CD14-positive monocyte (primary cell): ENCODE measurements at regions not wholly inside any gene's neighbourhood (a gene's known extent, or its start where the extent isn't known, plus 50 kb on each side); places are given as distances from the start of the nearest gene placed in this dataset.

Source experiments
- DNase-seq, 3 donors: peaks; one replicate each; pipeline ENCODE4 v3.0.0-alpha.2; 2011 to 2022
- H2AFZ ChIP-seq: 2 replicates; pipeline ENCODE4 v1.6.0; 2012; ENCODE audit warnings: mild to moderate bottlenecking, low read depth, low read length, inconsistent platforms; ENCODE audit not compliant: insufficient read depth, poor library complexity, severe bottlenecking
- H3K27ac ChIP-seq, 2 donors: 1 replicate in 1 of 2; 2 replicates in 1 of 2; pipeline ENCODE4 v1.5.1; 2012 to 2013; ENCODE audit warnings: low read length in 2 of 2, control low read depth in 1 of 2, inconsistent platforms in 1 of 2, low read depth in 1 of 2, mild to moderate bottlenecking in 1 of 2
- H3K27me3 ChIP-seq, 2 donors: one replicate each; pipeline versions ENCODE4 v1.6.0 to v1.6.1; 2011 to 2013; ENCODE audit warnings: low read length in 2 of 2; ENCODE audit not compliant: control insufficient read depth in 2 of 2, insufficient read depth in 2 of 2
- H3K36me3 ChIP-seq, 2 donors: replicated peaks in 1 of 2; 1 replicate in 1 of 2; 2 replicates in 1 of 2; pipeline versions ENCODE4 v1.5.1 to v1.6.1; 2012 to 2013; ENCODE audit warnings: low read length in 2 of 2, control low read depth in 1 of 2, inconsistent platforms in 1 of 2, mild to moderate bottlenecking in 1 of 2; ENCODE audit not compliant: insufficient read depth in 2 of 2, control insufficient read depth in 1 of 2
- H3K4me1 ChIP-seq, 2 donors: 1 replicate in 1 of 2; 2 replicates in 1 of 2; pipeline versions ENCODE4 v1.5.1 to v1.6.1; 2012 to 2013; ENCODE audit warnings: low read length in 2 of 2, control low read depth in 1 of 2, inconsistent platforms in 1 of 2, mild to moderate bottlenecking in 1 of 2, moderate library complexity in 1 of 2; ENCODE audit not compliant: insufficient read depth in 2 of 2, control insufficient read depth in 1 of 2
- H3K4me2 ChIP-seq: replicated peaks from 2 replicates; pipeline ENCODE3; 2012; ENCODE audit warnings: low read length, moderate library complexity, mild to moderate bottlenecking; ENCODE audit not compliant: poor library complexity, severe bottlenecking; ENCODE audit errors: extremely low read depth
- H3K4me3 ChIP-seq, 3 experiments: fragments of 200-600 bp in 1 of 3; sonication (generic) in 1 of 3; replicated peaks in 1 of 3; 1 replicate in 2 of 3; 2 replicates in 1 of 3; pipeline ENCODE4 v1.5.1; 2011 to 2013; ENCODE audit warnings: low read length in 3 of 3, mild to moderate bottlenecking in 3 of 3, control low read depth in 2 of 3, low read depth in 2 of 3, inconsistent platforms in 1 of 3, moderate library complexity in 1 of 3
- H3K79me2 ChIP-seq: 2 replicates; pipeline ENCODE4 v1.6.0; 2012; ENCODE audit warnings: mild to moderate bottlenecking, control low read depth, inconsistent platforms, low read length, moderate library complexity; ENCODE audit not compliant: insufficient read depth
- H3K9ac ChIP-seq: 2 replicates; pipeline ENCODE4 v1.6.0; 2017; ENCODE audit warnings: low read length, mild to moderate bottlenecking; ENCODE audit not compliant: insufficient read depth, poor library complexity, severe bottlenecking
- H3K9me3 ChIP-seq, 2 donors: replicated peaks in 1 of 2; 1 replicate in 1 of 2; 2 replicates in 1 of 2; pipeline versions ENCODE4 v1.5.1 to v1.6.1; 2012 to 2013; ENCODE audit warnings: low read length in 2 of 2, control low read depth in 1 of 2; ENCODE audit not compliant: control insufficient read depth in 1 of 2, insufficient read depth in 1 of 2
- H4K20me1 ChIP-seq: 2 replicates; pipeline ENCODE4 v1.6.0; 2012; ENCODE audit warnings: mild to moderate bottlenecking, low read length, control low read depth, moderate library complexity; ENCODE audit not compliant: insufficient read depth
- H3K27ac Mint-ChIP-seq, 7 donors: one replicate each; pipeline ENCODE4 v1.8.0; 2020; ENCODE audit warnings: mild to moderate bottlenecking in 7 of 7, mixed read lengths in 7 of 7, moderate library complexity in 6 of 7, inconsistent platforms in 2 of 7
- H3K27me3 Mint-ChIP-seq, 3 donors: one replicate each; pipeline ENCODE4 v1.8.0; 2021 to 2022; ENCODE audit warnings: low read depth in 3 of 3, mild to moderate bottlenecking in 3 of 3, mixed read lengths in 3 of 3, moderate library complexity in 3 of 3, inconsistent platforms in 1 of 3
- H3K36me3 Mint-ChIP-seq, 2 donors: one replicate each; pipeline ENCODE4 v1.8.0; 2020; ENCODE audit warnings: mixed read lengths in 2 of 2, inconsistent platforms in 1 of 2, mild to moderate bottlenecking in 1 of 2
- H3K4me1 Mint-ChIP-seq: one replicate; pipeline ENCODE4 v1.8.0; 2020; ENCODE audit warnings: mild to moderate bottlenecking, mixed read lengths
- H3K4me3 Mint-ChIP-seq, 2 donors: one replicate each; pipeline ENCODE4 v1.8.0; 2020; ENCODE audit warnings: mild to moderate bottlenecking in 2 of 2, mixed read lengths in 2 of 2, moderate library complexity in 1 of 2
- H3K9me3 Mint-ChIP-seq, 7 donors: one replicate each; pipeline ENCODE4 v1.8.0; 2020 to 2022; ENCODE audit warnings: mixed read lengths in 7 of 7, mild to moderate bottlenecking in 6 of 7, moderate library complexity in 6 of 7, inconsistent platforms in 2 of 7
- WGBS: methylation state at CpG from one replicate; pipeline ENCODE4 v1.1.5; 2013; ENCODE audit warnings: missing lambda C conversion rate; ENCODE audit not compliant: insufficient coverage; 5-methylcytosine and 5-hydroxymethylcytosine counted together
- intact Hi-C, 2 donors: fragments of 100-400 bp; cut with micrococcal nuclease; formaldehyde crosslinking; loops; one replicate each; pipeline versions ENCODE4 v1.15.0 to v1.15.1; 2023
- TF ChIP-seq, protein P1 (sequence below): fragments of 200-600 bp; IDR thresholded peaks from one replicate; pipeline ENCODE4 v1.8.0; 2022; ENCODE audit warnings: antibody characterized with exemption, mild to moderate bottlenecking

DNA sequence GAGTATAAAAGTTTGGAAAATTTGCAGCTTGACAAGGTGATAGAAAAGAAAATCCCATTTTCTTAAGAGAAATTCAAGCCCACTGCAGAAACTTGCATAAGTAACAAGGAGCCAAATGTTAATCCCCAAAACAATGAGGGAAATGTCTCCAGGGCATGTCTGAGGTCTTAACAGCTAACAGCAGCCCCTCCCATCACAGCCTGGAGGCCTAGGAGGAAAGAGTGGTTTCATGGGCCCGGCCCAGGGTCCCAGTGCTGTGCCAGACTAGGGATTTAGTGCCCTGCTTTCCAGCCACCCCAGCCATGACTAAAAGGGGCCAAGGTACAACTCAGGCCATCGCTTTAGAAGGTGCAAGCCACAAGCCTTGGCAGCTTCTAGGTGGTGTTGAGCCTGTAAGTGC lies 123.7 kb upstream of the TRPC6 start:
- TF ChIP-seq, protein P1, sequence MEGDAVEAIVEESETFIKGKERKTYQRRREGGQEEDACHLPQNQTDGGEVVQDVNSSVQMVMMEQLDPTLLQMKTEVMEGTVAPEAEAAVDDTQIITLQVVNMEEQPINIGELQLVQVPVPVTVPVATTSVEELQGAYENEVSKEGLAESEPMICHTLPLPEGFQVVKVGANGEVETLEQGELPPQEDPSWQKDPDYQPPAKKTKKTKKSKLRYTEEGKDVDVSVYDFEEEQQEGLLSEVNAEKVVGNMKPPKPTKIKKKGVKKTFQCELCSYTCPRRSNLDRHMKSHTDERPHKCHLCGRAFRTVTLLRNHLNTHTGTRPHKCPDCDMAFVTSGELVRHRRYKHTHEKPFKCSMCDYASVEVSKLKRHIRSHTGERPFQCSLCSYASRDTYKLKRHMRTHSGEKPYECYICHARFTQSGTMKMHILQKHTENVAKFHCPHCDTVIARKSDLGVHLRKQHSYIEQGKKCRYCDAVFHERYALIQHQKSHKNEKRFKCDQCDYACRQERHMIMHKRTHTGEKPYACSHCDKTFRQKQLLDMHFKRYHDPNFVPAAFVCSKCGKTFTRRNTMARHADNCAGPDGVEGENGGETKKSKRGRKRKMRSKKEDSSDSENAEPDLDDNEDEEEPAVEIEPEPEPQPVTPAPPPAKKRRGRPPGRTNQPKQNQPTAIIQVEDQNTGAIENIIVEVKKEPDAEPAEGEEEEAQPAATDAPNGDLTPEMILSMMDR: no peak
- Histone ChIP-seq H3K27me3 (no peaks in the 10 kb centered on the region), H3K79me2 (no peaks in the 10 kb centered on the region), H2AFZ (no peak overlapping the region), H3K27ac (no peak overlapping the region), H3K36me3 (no peaks in the 10 kb centered on the region), H4K20me1 (no peaks in the 10 kb centered on the region), H3K4me3 (no peak overlapping the region), H3K4me1 (no peaks in the 10 kb centered on the region), H3K4me2 (no peak overlapping the region), H3K9me3 (peaks cover 0 to 17% of the 10 kb centered on the region in 2 donors), H3K9ac (no peak overlapping the region)
- intact Hi-C loops: no loop called here
- Mint-ChIP-seq H3K27me3 (peaks cover 0 to 2% (median 0%) of the 10 kb centered on the region in 3 donors), H3K4me3 (no peak overlapping the region), H3K27ac (no peak overlapping the region), H3K36me3 (no peaks in the 10 kb centered on the region), H3K4me1 (no peaks in the 10 kb centered on the region), H3K9me3 (peaks cover 2 to 11% (median 5%) of the 10 kb centered on the region in 7 donors)
- WGBS: 83% methylated on average over 1 of the region's 2 CpGs
- no peak for DNase-seq

DNA sequence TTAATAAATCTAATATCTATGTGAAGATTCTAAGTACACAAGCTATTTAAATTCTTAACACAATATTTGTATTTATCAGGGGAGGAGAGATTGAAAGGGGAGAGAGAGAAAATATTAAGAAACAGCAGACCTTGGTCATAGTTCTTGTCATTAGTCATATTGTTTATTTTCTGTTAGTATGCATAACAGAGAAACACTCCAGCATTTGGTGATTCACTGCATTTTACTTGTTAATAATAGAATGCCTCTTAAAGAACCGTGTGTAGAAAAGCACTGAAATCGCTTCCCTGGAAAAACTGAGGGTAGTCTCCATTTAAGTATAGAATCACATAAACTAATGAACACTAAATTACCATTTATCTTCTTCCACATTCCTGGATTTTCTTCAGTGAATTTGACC lies 122.7 kb upstream of the TRPC6 start:
- no peak for DNase-seq
- TF ChIP-seq, protein P1: no peak
- Histone ChIP-seq H3K4me1 (no peaks in the 10 kb centered on the region), H3K4me3 (no peak overlapping the region), H3K36me3 (no peaks in the 10 kb centered on the region), H3K9me3 (peaks cover 0 to 17% of the 10 kb centered on the region in 2 donors), H3K27ac (no peak overlapping the region), H4K20me1 (no peaks in the 10 kb centered on the region), H3K4me2 (no peak overlapping the region), H3K27me3 (no peaks in the 10 kb centered on the region), H3K9ac (no peak overlapping the region), H2AFZ (no peak overlapping the region), H3K79me2 (no peaks in the 10 kb centered on the region)
- H3K27me3 Mint-ChIP-seq: peaks cover 0 to 2% (median 0%) of the 10 kb centered on the region in 3 donors
- no peaks in the 10 kb centered on the region for H3K4me1 Mint-ChIP-seq
- H3K36me3 Mint-ChIP-seq: no peaks in the 10 kb centered on the region
- WGBS: no CpG with 5 or more reads among the region's 2 CpGs
- peaks cover 2 to 11% (median 5%) of the 10 kb centered on the region in 7 donors for H3K9me3 Mint-ChIP-seq
- H3K27ac Mint-ChIP-seq: no peak overlapping the region
- intact Hi-C loops: no loop called here
- no peak overlapping the region for H3K4me3 Mint-ChIP-seq
